Activated CD4-positive, alpha-beta T cell treated with anti-CD3 and anti-CD28 coated beads, Interleukin-2, amount 50 U/mL, for 4 hours (primary cell): ENCODE measurements at regions not wholly inside any gene's neighbourhood (a gene's known extent, or its start where the extent isn't known, plus 50 kb on each side); places are given as distances from the start of the nearest gene placed in this dataset.

Experiments
- DNase-seq, 2 experiments: peaks; one replicate each; pipeline ENCODE4 v3.0.0-alpha.2; 2020

DNA sequence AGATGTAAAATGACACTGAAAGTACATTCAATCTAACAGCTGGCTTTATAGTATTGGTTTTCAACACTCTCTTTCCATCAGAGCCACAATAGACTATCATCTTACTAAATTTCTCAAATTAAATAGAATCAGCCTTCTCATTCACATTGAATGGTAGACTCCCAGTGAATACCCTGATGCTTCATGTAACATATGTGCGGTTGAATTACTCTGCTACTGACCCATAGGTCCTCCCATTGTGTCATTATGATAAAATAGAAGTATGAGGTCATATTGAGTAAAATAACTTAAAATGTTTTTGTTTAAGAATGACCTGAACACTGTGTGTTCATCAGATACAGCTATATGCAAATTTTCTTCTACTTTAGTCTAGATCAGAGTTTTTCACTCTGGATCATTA lies 75.9 kb upstream of the ADAMTSL1 start:
- DNase-seq: no peak

GRCh38 chr9:18404434-18405029 lies 69.4 kb upstream of the ADAMTSL1 start:
- no peak for DNase-seq

- no peak for DNase-seq
Observed at GRCh38 chr9:18405240-18405639, 68.7 kb upstream of the ADAMTSL1 start.

- DNase-seq: no peak
Observed at GRCh38 chr9:18410983-18411382, 63.0 kb upstream of the ADAMTSL1 start.

- no peak for DNase-seq
Observed at GRCh38 chr9:18421391-18421790, 52.6 kb upstream of the ADAMTSL1 start.

GRCh38 chr9:18422296-18423036 lies 51.5 kb upstream of the ADAMTSL1 start:
- DNase-seq: no peak

DNA sequence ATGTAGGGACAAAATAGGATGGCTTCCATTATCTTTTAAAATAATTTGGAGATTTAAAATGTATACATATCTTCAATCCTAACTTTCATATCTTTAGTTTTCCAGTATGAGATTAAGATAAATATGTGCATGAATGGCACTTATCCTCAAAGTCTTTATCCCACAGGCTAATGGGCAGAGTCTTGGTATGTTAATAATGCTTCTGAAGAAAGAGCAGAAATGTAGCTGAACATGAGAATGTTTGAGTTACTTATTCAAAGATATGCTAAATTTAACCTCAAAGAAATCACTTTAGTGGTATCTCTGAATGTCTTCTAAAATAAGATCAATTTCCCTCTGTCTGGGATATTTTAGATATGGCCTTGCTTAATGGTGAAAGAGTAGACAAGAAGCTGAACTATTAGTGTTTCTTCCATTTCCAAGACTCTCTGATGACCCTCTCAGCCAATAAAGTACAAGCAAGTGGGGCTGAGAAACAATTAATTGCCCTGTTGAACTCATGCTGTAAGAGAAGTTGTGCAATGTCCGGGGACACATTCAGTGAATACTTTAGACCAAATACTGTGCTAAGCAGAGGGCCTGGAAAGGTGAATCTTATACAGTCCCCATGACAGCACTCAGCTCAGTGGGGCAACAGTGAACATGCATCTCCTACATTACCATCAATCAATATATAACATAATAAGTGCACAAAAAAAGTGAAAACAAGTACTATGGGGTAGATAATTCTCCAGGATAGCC lies 50.0 kb upstream of the ADAMTSL1 start:
- no peak for DNase-seq
